Fibroblast of lung (primary cell): ENCODE measurements at regions not wholly inside any gene's neighbourhood (a gene's known extent, or its start where the extent isn't known, plus 50 kb on each side); places are given as distances from the start of the nearest gene placed in this dataset.
A peak's percentile ranks its signal among the peaks of the same experiment; 100 is the strongest.

Experiments
- DNase-seq, 2 donors: peaks; one replicate each; pipeline versions ENCODE4 v3.0.0 to v3.0.0-alpha.2; 2010; ENCODE audit warnings: low read depth in 2 of 2
- H2AFZ ChIP-seq: 2 replicates; pipeline ENCODE4 v1.5.1; 2012; ENCODE audit warnings: low read length, control low read depth, inconsistent platforms
- H3K27ac ChIP-seq: 2 replicates; pipeline ENCODE4 v1.5.1; 2011; ENCODE audit warnings: low read length, control low read depth; ENCODE audit not compliant: insufficient read depth
- H3K27me3 ChIP-seq: 2 replicates; pipeline ENCODE4 v1.5.1; 2011; ENCODE audit warnings: mild to moderate bottlenecking, low read length; ENCODE audit not compliant: control insufficient read depth, insufficient read depth
- H3K36me3 ChIP-seq: 2 replicates; pipeline ENCODE4 v1.5.1; 2011; ENCODE audit warnings: low read length; ENCODE audit not compliant: control insufficient read depth, insufficient read depth
- H3K4me1 ChIP-seq: 2 replicates; pipeline ENCODE4 v1.5.1; 2011; ENCODE audit warnings: low read length; ENCODE audit not compliant: control insufficient read depth, insufficient read depth; ENCODE audit errors: extremely low read depth
- H3K4me2 ChIP-seq: 2 replicates; pipeline ENCODE4 v1.5.1; 2011; ENCODE audit warnings: low read length, control low read depth; ENCODE audit not compliant: insufficient read depth; ENCODE audit errors: extremely low read depth
- H3K4me3 ChIP-seq, 4 experiments: fragments of 200-600 bp in 1 of 4; sonication (generic) in 1 of 4; replicated peaks in 1 of 4; 2 replicates each; pipeline ENCODE4 v1.5.1; 2011 to 2016; ENCODE audit warnings: low read length in 4 of 4, low read depth in 3 of 4, mild to moderate bottlenecking in 3 of 4, control low read depth in 2 of 4, inconsistent platforms in 1 of 4, mixed read lengths in 1 of 4; ENCODE audit not compliant: insufficient read depth in 1 of 4; ENCODE audit errors: control extremely low read depth in 1 of 4
- H3K79me2 ChIP-seq: 2 replicates; pipeline ENCODE4 v1.5.1; 2012; ENCODE audit warnings: mild to moderate bottlenecking, low read length, inconsistent platforms; ENCODE audit not compliant: control insufficient read depth, insufficient read depth
- H3K9ac ChIP-seq: 2 replicates; pipeline ENCODE4 v1.5.1; 2011; ENCODE audit warnings: mild to moderate bottlenecking, low read length, control low read depth; ENCODE audit not compliant: insufficient read depth
- H3K9me3 ChIP-seq: 2 replicates; pipeline ENCODE4 v1.5.1; 2012; ENCODE audit warnings: low read depth, low read length; ENCODE audit not compliant: control insufficient read depth, insufficient read depth
- H4K20me1 ChIP-seq: 2 replicates; pipeline ENCODE4 v1.5.1; 2011; ENCODE audit warnings: low read length; ENCODE audit not compliant: control insufficient read depth, insufficient read depth; ENCODE audit errors: extremely low read depth
- EZH2 ChIP-seq: IDR thresholded peaks from 2 replicates; pipeline ENCODE4 v1.5.1; 2012; ENCODE audit warnings: low read length, control low read depth, mild to moderate bottlenecking; ENCODE audit errors: missing control alignments
- TF ChIP-seq, protein P1 (sequence below), 2 donors: IDR thresholded peaks in 1 of 2; conservative IDR thresholded peaks in 1 of 2; 1 replicate in 1 of 2; 2 replicates in 1 of 2; pipeline ENCODE4 v1.5.1; 2011 to 2012; ENCODE audit warnings: low read length in 2 of 2, control low read depth in 1 of 2, inconsistent platforms in 1 of 2, low read depth in 1 of 2, mild to moderate bottlenecking in 1 of 2

DNA sequence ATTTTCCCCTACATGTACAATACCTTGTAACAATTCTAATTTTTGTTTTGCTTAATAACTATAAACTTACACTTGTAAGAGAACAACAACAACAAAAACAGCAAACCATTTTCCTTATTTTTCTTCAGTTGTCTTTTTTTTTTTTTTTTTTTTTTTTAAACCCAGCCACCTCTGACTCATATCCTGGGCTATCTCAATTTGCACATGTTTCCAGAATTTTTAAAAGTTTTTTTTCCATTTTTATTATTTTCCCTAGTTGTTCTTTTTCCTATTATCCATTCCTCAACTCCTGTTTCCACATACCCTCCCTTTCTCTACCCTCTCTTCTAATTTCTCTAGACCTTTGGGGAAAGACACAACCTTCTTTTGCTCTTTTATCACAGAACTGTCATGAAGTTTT lies 112.5 kb downstream of the EFEMP1 start:
- no peaks in the 10 kb centered on the region for H3K36me3 ChIP-seq
- H3K4me3 ChIP-seq: no peak overlapping the region
- no peaks in the 10 kb centered on the region for H3K79me2 ChIP-seq
- H3K27ac ChIP-seq: no peak overlapping the region
- H3K27me3 ChIP-seq: no peaks in the 10 kb centered on the region
- no peaks in the 10 kb centered on the region for H4K20me1 ChIP-seq
- TF ChIP-seq EZH2: no peak
- TF ChIP-seq, protein P1, sequence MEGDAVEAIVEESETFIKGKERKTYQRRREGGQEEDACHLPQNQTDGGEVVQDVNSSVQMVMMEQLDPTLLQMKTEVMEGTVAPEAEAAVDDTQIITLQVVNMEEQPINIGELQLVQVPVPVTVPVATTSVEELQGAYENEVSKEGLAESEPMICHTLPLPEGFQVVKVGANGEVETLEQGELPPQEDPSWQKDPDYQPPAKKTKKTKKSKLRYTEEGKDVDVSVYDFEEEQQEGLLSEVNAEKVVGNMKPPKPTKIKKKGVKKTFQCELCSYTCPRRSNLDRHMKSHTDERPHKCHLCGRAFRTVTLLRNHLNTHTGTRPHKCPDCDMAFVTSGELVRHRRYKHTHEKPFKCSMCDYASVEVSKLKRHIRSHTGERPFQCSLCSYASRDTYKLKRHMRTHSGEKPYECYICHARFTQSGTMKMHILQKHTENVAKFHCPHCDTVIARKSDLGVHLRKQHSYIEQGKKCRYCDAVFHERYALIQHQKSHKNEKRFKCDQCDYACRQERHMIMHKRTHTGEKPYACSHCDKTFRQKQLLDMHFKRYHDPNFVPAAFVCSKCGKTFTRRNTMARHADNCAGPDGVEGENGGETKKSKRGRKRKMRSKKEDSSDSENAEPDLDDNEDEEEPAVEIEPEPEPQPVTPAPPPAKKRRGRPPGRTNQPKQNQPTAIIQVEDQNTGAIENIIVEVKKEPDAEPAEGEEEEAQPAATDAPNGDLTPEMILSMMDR (conservative IDR thresholded peaks at IDR 0.05 in 1 of 2, IDR thresholded peaks at IDR 0.05 in 1 of 2; ENCODE audit: low read depth in 1 of 2, low read length in 2 of 2): no peak
- peaks cover 3% of the 10 kb centered on the region for H3K4me1 ChIP-seq
- no peaks in the 10 kb centered on the region for H3K9me3 ChIP-seq
- peak overlapping the region; percentile 49 for H2AFZ ChIP-seq
- H3K4me2 ChIP-seq: no peak overlapping the region
- DNase-seq: peak in 1 of 2 donors; percentile 11
- H3K9ac ChIP-seq: no peak overlapping the region

DNA sequence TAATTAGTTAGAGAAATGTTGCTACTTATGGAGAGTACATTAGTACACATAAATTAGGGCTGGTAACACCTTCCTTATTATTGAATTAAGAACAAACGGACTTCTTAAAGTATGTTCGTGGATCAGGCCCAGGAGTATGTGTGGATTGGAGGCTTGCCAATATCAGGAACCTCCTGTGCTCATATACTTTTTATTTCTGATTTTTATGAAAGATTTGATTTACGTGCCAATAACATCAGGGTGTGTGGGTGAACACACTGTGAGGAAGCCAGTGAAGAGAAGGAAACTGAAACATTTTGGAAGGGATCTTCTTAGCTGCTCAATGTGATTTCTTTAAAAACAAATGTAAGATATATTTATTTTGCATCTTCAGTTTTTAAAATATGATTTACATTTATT lies 113.0 kb downstream of the EFEMP1 start:
- Histone ChIP-seq H3K79me2 (no peaks in the 10 kb centered on the region), H2AFZ (no peak overlapping the region), H3K9me3 (no peaks in the 10 kb centered on the region), H4K20me1 (no peaks in the 10 kb centered on the region), H3K4me1 (peaks cover 3% of the 10 kb centered on the region), H3K4me3 (no peak overlapping the region), H3K27ac (no peak overlapping the region), H3K9ac (no peak overlapping the region), H3K27me3 (no peaks in the 10 kb centered on the region), H3K36me3 (no peaks in the 10 kb centered on the region), H3K4me2 (no peak overlapping the region)
- TF ChIP-seq, protein P1 (conservative IDR thresholded peaks at IDR 0.05 in 1 of 2, IDR thresholded peaks at IDR 0.05 in 1 of 2; ENCODE audit: low read depth in 1 of 2, low read length in 2 of 2): no peak
- no peak for TF ChIP-seq EZH2
- DNase-seq: peak; percentile 11 to 25

DNA sequence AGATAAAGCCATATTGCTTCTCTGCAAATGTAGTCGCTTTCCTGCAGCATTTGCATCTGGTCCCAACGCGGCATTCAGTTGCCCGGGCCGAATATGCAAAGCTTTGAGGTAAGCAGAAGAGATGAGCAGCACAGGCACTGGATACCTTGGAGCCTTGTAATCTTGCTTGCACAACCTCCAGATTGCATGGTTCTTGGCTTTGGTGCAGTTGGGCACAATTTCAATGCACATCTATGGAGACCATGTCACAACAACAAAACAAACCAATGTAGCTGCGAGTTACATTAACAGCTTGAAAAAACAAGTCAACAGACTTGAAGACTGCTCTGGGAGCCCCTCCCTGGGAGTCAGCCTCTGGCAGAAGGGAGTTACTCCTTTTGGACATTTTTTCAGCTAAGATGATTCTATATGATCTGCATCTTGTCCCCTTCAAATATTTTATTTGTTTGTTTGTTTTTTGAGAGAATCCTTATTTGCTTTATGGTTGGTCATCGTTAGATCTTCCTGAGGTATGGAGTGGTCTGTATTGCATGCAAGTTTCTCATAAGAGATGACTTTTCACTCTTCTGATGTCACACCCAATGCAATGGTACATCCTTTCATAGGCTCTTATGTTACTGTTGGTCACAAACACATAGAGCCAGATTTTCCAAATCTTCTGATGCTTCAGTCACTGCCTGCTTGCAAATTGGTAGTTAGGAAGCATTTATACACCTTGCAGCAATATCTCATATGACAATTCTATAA lies 113.5 kb downstream of the EFEMP1 start:
- Histone ChIP-seq H4K20me1 (no peaks in the 10 kb centered on the region), H3K27ac (no peak overlapping the region), H3K4me2 (no peak overlapping the region), H3K9ac (no peak overlapping the region), H3K9me3 (no peaks in the 10 kb centered on the region), H3K27me3 (no peaks in the 10 kb centered on the region), H3K36me3 (no peaks in the 10 kb centered on the region), H3K4me1 (peaks cover 3% of the 10 kb centered on the region), H2AFZ (no peak overlapping the region), H3K4me3 (no peak overlapping the region), H3K79me2 (no peaks in the 10 kb centered on the region)
- DNase-seq: peak in 1 of 2 donors; percentile 68
- TF ChIP-seq EZH2: no peak
- TF ChIP-seq, protein P1 (conservative IDR thresholded peaks at IDR 0.05 in 1 of 2, IDR thresholded peaks at IDR 0.05 in 1 of 2; ENCODE audit: low read depth in 1 of 2, low read length in 2 of 2): no peak
